SK-N-SH (cell line): ENCODE measurements at regions not wholly inside any gene's neighbourhood (a gene's known extent, or its start where the extent isn't known, plus 50 kb on each side); places are given as distances from the start of the nearest gene placed in this dataset.

Source experiments
- CTCF ChIA-PET: fragments of 300-600, 350-600 bp; formaldehyde crosslinking; extraction: SDS; loops from one replicate; lab custom pipeline; 2021; lab: Yijun Ruan, JAX
- POLR2A ChIA-PET: fragments of 350-600 bp; sonication (Branson Sonifier 250); formaldehyde crosslinking; extraction: SDS; loops from one replicate; lab custom pipeline; 2020; ENCODE audit warnings: antibody characterized with exemption, inconsistent platforms; lab: Yijun Ruan, JAX
- DNase-seq: peaks from one replicate; pipeline ENCODE4 v3.0.0; 2012
- H2AFZ ChIP-seq: fragments of 200-600 bp; sonication (generic); 2 replicates; pipeline ENCODE4 v1.8.1; 2016; ENCODE audit warnings: antibody characterized with exemption, mild to moderate bottlenecking, low read depth
- H3F3A ChIP-seq: fragments of 200-600 bp; sonication (generic); replicated peaks from 2 replicates; pipeline ENCODE3; 2016; ENCODE audit warnings: antibody characterized with exemption, mild to moderate bottlenecking; ENCODE audit not compliant: insufficient read depth
- H3K27ac ChIP-seq, 2 experiments: fragments of 200-500 bp in 1 of 2; fragments of 200-600 bp in 1 of 2; sonication (Bioruptor generic) in 1 of 2; sonication (generic), shearing (Covaris generic) in 1 of 2; 2 replicates each; pipeline versions ENCODE4 v1.5.1 to v1.6.1; 2014 to 2016; ENCODE audit warnings: low read depth in 2 of 2, inconsistent platforms in 1 of 2, low read length in 1 of 2, mild to moderate bottlenecking in 1 of 2, mixed read lengths in 1 of 2
- H3K27me3 ChIP-seq: fragments of 200-600 bp; sonication (generic), shearing (Covaris generic); 2 replicates; pipeline ENCODE4 v1.6.1; 2016; ENCODE audit warnings: mixed run types; ENCODE audit not compliant: insufficient read depth
- H3K36me3 ChIP-seq, 2 experiments: fragments of 200-500 bp in 1 of 2; fragments of 200-600 bp in 1 of 2; sonication (Bioruptor generic) in 1 of 2; sonication (generic) in 1 of 2; replicated peaks in 1 of 2; 2 replicates each; pipeline versions ENCODE3 to v1.5.1; 2014 to 2016; ENCODE audit warnings: low read length in 1 of 2, mild to moderate bottlenecking in 1 of 2; ENCODE audit not compliant: insufficient read depth in 2 of 2, control insufficient read depth in 1 of 2
- H3K4me1 ChIP-seq, 2 experiments: fragments of 200-500 bp in 1 of 2; fragments of 200-600 bp in 1 of 2; sonication (Bioruptor generic) in 1 of 2; sonication (generic), shearing (Covaris generic) in 1 of 2; 2 replicates each; pipeline versions ENCODE4 v1.5.1 to v1.6.1; 2014 to 2016; ENCODE audit warnings: low read depth in 1 of 2, low read length in 1 of 2, mixed run types in 1 of 2; ENCODE audit not compliant: insufficient read depth in 2 of 2, control insufficient read depth in 1 of 2
- H3K4me2 ChIP-seq: fragments of 200-600 bp; sonication (generic), shearing (Covaris generic); 2 replicates; pipeline ENCODE4 v1.6.1; 2017; ENCODE audit warnings: mixed run types
- H3K4me3 ChIP-seq, 2 experiments: fragments of 200-500 bp in 1 of 2; fragments of 200-600 bp in 1 of 2; sonication (Bioruptor generic) in 1 of 2; sonication (generic), shearing (Covaris generic) in 1 of 2; 2 replicates each; pipeline versions ENCODE4 v1.5.1 to v1.8.1; 2014 to 2016; ENCODE audit warnings: low read depth in 2 of 2, inconsistent platforms in 1 of 2, low read length in 1 of 2, mild to moderate bottlenecking in 1 of 2, mixed read lengths in 1 of 2, moderate library complexity in 1 of 2
- H3K79me2 ChIP-seq: fragments of 200-600 bp; sonication (generic); 2 replicates; pipeline ENCODE4 v1.8.1; 2017; ENCODE audit warnings: mild to moderate bottlenecking; ENCODE audit not compliant: insufficient read depth
- H3K9ac ChIP-seq: fragments of 200-600 bp; sonication (generic); 2 replicates; pipeline ENCODE4 v1.6.1; 2017; ENCODE audit warnings: mixed run types
- H3K9me2 ChIP-seq: fragments of 200-600 bp; sonication (generic); 2 replicates; pipeline ENCODE4 v1.6.1; 2017; ENCODE audit warnings: mixed run types
- H3K9me3 ChIP-seq: fragments of 200-600 bp; sonication (generic); 2 replicates; pipeline ENCODE4 v1.6.1; 2017; ENCODE audit warnings: mixed run types, mild to moderate bottlenecking, moderate library complexity
- H4K20me1 ChIP-seq: fragments of 200-600 bp; sonication (generic); 2 replicates; pipeline ENCODE4 v1.6.1; 2017; ENCODE audit warnings: mild to moderate bottlenecking, mixed run types; ENCODE audit not compliant: insufficient read depth
- CHD2 ChIP-seq: fragments of 150-350 bp; IDR thresholded peaks from 2 replicates; pipeline ENCODE4 v1.6.1; 2018; ENCODE audit warnings: low read length; ENCODE audit not compliant: partially characterized antibody
- CTCF ChIP-seq: fragments of 200-600 bp; sonication (generic); IDR thresholded peaks from 2 replicates; pipeline ENCODE4 v1.6.1; 2017; ENCODE audit warnings: antibody characterized with exemption, mild to moderate bottlenecking, moderate library complexity
- FOXJ3 ChIP-seq: sonication (generic); formaldehyde crosslinking; IDR thresholded peaks from 2 replicates; pipeline ENCODE4 v1.5.1; 2020; ENCODE audit warnings: mild to moderate bottlenecking, missing genetic modification reagents
- GABPA ChIP-seq: IDR thresholded peaks from 2 replicates; pipeline ENCODE4 v1.4.0; 2012; ENCODE audit warnings: low read depth, mild to moderate bottlenecking
- JUND ChIP-seq: IDR thresholded peaks from 2 replicates; pipeline ENCODE4 v1.4.0; 2012
- MAX ChIP-seq: IDR thresholded peaks from 2 replicates; pipeline ENCODE4 v1.4.0; 2012; ENCODE audit warnings: low read depth
- MEF2A ChIP-seq: IDR thresholded peaks from 2 replicates; pipeline ENCODE4 v1.4.0; 2012; ENCODE audit warnings: low read depth, borderline replicate concordance
- NFIC ChIP-seq: IDR thresholded peaks from 2 replicates; pipeline ENCODE4 v1.4.0; 2012; ENCODE audit warnings: borderline replicate concordance
- NRF1 ChIP-seq: IDR thresholded peaks from 2 replicates; pipeline ENCODE4 v1.6.1; 2012; ENCODE audit warnings: low read depth, mild to moderate bottlenecking, low read length
- RAD21 ChIP-seq: IDR thresholded peaks from 2 replicates; pipeline ENCODE4 v1.6.1; 2012; ENCODE audit warnings: mild to moderate bottlenecking, low read length
- RFX5 ChIP-seq: IDR thresholded peaks from 2 replicates; pipeline ENCODE4 v1.6.1; 2012; ENCODE audit warnings: mild to moderate bottlenecking, improper control_type of control experiment, low read length
- USF1 ChIP-seq: IDR thresholded peaks from 2 replicates; pipeline ENCODE4 v1.4.0; 2012; ENCODE audit warnings: low read depth, borderline replicate concordance
- USF2 ChIP-seq: fragments of 150-350 bp; IDR thresholded peaks from 2 replicates; pipeline ENCODE4 v1.6.1; 2017; ENCODE audit warnings: antibody characterized with exemption, low read length, low read depth, borderline replicate concordance
- ZBTB33 ChIP-seq: IDR thresholded peaks from 2 replicates; pipeline ENCODE4 v1.4.0; 2012; ENCODE audit warnings: low read depth, borderline replicate concordance
- WGBS: methylation state at CpG from one replicate; pipeline ENCODE4 v1.1.6; 2017; ENCODE audit warnings: low lambda C conversion rate; 5-methylcytosine and 5-hydroxymethylcytosine counted together

GRCh38 chr2:53475321-53475720, 292.3 kb upstream of the CHAC2 start (continued):
- no peak for TF ChIP-seq RFX5
- no peak for TF ChIP-seq MAX
- TF ChIP-seq USF2, result no peak
- no peak for TF ChIP-seq CHD2
- TF ChIP-seq GABPA, result no peak
- TF ChIP-seq FOXJ3 (CRISPR knock-in tag), result no peak
- TF ChIP-seq USF1, result no peak
- TF ChIP-seq JUND, result peak; percentile 32
- TF ChIP-seq MEF2A, result no peak
- no peak for TF ChIP-seq CTCF
- no peak for TF ChIP-seq NRF1
- no peak for TF ChIP-seq ZBTB33
- TF ChIP-seq NFIC, result no peak

- no peak overlapping the region for H3K27ac ChIP-seq
- H3K9me3 ChIP-seq, result no peaks in the 10 kb centered on the region
- WGBS, result 14% methylated on average over 2 of the region's 2 CpGs
- H3F3A ChIP-seq, result peaks cover 7% of the 10 kb centered on the region
- CTCF ChIA-PET, result no interaction called here
- H2AFZ ChIP-seq, result no peak overlapping the region; the same call in 1 of the 2 replicates
- H3K4me3 ChIP-seq, result no peak overlapping the region
- 0 out of 2 replicates have a peak overlapping the region, but pooled peaks have one; percentile 25 for H3K4me2 ChIP-seq
- no peaks in the 10 kb centered on the region for H3K36me3 ChIP-seq
- POLR2A ChIA-PET, result no interaction called here
- no peaks in the 10 kb centered on the region for H3K79me2 ChIP-seq
- TF ChIP-seq JUND (no peak), RAD21 (no peak), USF1 (no peak)
- no peaks in the 10 kb centered on the region for H3K9me2 ChIP-seq
- H3K4me1 ChIP-seq, result no peaks in the 10 kb centered on the region
- DNase-seq, result no peak
- H3K9ac ChIP-seq, result no peak overlapping the region
- no peaks in the 10 kb centered on the region for H3K27me3 ChIP-seq
- H4K20me1 ChIP-seq, result no peaks in the 10 kb centered on the region
Measured at GRCh38 chr2:53474914-53475313, 292.7 kb upstream of the CHAC2 start.
